GM18870 (cell line): ENCODE measurements at regions not wholly inside any gene's neighbourhood (a gene's known extent, or its start where the extent isn't known, plus 50 kb on each side); places are given as distances from the start of the nearest gene placed in this dataset.

Experiments
- ATAC-seq: cut with Tn5 transposase; IDR thresholded peaks from one replicate; pipeline ENCODE4 v1.9.1; 2021; ENCODE audit warnings: moderate library complexity; ENCODE audit not compliant: unreplicated experiment

DNA sequence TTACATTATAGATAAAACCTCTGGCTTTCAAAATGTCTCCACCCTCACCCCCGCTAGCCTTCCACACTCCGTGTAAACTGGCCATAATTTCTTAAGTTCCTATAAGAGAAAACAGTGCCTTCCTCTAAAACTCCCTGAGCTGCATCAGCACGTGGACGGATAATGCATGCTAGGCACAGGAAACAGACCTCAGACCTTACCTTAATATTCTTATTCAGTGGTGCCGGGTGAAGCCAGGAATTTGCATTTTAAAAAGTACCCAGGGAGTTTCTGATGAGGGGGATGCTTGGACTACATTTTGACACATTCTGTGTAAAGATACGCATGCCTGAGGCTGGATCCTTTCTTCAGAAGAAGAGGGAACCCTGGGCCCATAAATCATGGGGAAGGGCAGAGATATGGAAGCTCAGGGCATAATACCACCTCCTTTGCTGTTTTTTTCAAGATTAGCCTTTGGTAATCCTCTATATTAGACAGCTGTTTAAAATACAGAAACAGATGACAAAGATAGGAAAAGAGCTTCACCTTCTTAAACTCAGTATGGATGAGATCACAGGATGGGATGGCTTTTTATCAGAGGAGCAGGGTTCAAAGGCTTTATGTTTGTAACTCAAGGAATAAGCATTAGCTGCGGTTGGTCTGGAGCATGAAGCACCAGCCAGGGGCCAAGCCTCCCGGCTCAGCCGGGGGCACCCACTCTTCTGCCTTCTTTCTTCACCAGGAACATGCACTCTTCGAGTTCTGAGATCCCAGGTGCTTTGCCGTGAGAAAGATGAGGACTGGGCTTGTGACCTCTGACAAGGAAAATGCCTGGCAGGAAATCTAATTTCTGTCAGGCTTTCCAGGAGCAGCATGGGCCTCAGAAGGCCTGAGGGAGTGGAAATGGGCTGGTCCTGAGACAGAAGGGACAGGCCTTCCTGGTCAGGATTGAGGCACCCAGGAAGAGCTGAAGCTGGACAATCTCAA, 218.1 kb upstream of the SOX4 start:
- peak; percentile 77 for ATAC-seq

DNA sequence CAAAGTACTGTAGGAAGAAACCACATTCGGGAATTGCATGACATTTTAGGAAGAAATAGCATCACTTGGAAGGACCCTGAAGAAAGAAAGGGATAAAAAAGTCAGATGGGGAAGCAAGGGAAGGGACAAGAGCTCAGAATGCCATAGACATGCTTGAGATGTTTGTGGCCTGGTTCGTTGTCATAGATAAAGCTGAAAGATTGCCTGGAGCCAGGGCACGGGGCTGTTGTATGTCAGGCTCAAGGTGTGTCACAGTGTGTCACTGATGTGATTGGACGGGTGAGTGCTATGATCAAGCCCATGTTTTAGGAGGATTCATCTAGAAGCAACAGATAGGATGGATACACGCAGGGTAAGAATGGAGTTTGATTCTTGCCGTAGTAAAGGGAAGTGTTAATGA, 216.2 kb upstream of the SOX4 start:
- ATAC-seq, result no peak

DNA sequence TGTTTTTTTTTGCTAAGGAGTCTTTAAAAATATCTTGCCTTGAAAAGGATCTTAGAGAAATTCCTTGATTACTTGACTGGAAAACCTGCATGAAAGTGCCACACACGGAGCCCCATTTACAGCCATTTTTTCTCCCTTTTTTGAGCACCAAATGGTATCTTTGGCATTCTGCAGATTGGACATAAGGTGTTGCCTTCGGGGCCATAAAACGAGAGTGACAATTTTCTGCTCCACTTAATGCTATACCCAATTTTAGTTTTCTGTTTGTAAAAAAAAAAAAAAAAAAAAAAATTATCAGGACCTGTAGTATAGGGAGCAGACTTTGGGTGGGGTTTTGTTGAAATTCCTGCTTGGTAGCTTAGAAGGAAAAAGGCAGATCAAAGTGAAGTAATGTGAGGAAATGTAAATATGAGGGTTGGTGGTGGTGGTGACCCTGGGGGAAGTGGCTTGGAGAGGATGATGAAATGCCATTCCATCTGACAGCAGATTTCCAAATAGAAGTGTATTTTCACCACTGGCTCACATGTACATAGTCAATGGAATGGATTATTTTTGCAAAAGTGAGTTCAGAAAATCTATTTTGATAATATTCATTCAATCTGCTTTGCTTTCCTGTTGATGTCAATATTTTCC, 212.1 kb upstream of the SOX4 start:
- ATAC-seq, result no peak

- no peak for ATAC-seq
Measured at GRCh38 chr6:21382821-21383449, 210.6 kb upstream of the SOX4 start.

DNA sequence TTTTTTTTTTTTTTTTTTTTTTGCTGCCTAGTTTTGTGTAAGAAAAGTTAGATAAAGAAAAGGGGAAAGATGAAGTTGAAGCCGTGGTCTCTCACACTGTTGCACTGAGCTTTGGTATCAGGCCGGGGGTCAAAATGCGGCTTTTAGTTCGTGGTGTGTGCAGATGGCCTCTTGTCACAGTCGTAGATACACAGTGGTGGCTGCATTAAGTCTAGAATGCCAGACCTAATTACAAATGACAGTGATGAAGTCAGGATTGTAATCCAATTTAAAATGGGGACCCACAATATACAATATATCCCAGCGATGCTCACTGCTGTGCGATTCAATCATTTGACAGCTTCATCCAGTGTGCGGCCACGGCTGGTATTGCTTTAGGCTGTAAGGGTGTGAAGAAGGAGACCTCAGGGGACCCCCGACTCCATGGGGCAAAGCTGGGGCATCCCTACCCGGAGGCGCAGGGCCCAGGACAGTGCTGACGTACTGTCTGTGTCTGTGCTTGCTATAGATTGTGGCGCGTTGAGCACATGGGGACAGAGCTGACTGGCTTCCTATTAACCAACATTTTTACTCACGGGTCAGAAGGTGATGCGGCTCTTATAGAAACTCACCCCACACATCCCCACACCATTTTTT, 210.0 kb upstream of the SOX4 start:
- no peak for ATAC-seq

DNA sequence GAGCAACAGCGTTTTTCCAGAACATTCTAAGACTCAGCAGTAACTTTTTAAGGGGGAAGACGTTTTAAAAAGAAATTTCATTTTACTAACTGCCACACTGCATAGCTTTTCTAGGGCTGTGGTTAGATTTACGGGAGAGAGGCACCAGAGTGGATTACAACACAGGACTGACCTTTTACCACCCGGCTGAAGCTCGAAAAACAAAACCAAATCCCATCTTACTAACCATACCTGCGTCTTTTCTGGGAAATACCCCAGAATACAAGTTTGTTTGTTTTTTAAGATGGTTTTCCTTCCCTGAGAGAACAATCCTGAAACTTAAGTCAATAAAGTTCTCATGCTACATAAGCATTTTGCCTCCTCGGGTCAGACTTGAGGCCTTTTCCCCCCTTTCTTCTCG, 209.3 kb upstream of the SOX4 start:
- no peak for ATAC-seq

DNA sequence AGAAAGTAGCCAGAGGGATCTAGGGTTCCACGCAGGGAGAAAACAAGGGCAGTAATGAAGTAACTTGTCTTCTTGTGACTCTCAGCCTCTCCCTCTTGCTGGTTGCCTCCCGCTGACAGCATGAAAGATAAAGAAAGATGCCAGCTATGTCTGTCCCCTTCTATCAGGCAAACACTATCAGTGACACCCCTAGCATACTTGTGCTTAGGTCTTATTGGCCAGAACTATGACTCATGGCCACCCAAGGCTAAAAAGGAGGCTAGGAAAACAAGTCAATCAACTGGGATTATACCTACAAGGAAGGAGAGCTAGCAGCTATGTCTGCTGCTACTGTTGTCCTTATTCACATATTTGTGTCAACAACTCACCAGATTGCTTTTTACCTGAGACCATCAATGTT, 206.8 kb upstream of the SOX4 start:
- ATAC-seq, result no peak

- ATAC-seq, result no peak
Measured at GRCh38 chr6:21390532-21391213, 202.9 kb upstream of the SOX4 start.

DNA sequence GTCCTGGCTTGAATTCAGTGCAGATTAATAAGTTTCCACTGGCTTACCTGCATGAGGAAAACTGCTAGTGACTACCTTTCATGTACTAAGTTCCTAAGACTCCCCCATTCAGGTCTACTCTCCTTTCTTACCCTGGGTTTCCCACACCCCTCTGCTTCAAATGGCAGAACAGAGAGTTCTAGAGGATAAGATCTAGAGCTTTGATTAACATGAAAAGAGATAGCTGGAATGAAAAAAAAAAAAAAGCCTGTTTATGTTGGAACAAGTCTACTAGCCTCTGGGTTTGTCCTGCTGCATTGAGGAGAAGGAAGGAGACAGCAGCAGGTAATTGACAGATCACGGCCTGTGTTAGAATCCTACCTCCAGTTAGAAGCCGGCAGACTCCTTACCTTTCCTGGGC, 201.4 kb upstream of the SOX4 start:
- ATAC-seq, result no peak

DNA sequence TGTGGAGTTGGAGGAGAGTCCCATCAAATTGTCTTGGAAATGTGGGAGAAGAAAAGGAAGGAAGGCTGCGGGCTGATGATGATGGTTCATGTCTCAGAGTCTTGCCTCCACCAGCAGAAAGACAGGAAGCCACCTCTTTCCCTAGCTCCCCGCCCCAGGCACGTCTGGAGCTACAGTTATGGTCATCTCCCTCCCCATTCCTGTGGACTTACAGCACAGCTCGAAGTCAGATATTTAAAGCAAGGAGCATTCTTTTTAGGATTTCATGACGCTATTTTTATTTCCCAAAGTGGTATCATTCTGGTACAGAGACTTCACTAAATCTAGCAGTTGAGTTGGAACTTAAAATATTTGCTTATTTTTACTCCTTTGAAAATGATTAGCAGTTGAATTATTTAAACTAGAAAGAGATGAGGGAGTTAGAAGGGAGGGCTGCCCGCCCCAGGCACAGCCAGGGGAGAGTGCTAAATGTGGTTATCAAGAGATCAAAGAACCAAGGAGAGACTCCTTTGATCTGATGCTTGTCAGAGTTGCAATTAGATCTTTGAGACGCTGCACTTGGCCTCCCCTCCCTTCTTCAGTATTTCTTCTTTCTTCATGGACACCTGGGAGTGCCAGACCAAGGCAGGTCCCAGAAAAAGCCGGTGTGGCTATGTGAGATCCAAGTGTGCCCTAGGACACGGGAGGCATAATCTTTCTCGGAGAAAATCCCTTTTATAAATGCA, 199.9 kb upstream of the SOX4 start:
- no peak for ATAC-seq

- ATAC-seq, result no peak
Measured at GRCh38 chr6:21395121-21395520, 198.4 kb upstream of the SOX4 start.

DNA sequence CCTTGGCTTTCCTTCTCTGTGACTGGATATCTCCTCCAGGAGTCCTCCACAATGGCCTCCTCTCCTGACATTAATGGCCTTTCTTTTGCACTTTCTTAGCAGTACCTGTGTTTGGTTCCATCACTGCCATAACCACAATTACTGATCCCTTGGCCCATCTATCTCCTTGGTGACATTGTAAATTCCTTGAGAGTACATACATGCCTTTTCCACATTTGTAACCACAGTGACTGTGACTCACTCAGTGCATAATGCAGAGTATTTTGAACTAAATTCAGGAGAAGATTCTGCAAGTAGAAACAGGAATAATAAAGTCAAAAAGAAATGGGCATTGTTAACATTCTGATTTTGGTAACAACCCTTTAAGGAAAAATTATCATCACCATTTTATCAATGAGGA, 197.2 kb upstream of the SOX4 start:
- ATAC-seq, result no peak

DNA sequence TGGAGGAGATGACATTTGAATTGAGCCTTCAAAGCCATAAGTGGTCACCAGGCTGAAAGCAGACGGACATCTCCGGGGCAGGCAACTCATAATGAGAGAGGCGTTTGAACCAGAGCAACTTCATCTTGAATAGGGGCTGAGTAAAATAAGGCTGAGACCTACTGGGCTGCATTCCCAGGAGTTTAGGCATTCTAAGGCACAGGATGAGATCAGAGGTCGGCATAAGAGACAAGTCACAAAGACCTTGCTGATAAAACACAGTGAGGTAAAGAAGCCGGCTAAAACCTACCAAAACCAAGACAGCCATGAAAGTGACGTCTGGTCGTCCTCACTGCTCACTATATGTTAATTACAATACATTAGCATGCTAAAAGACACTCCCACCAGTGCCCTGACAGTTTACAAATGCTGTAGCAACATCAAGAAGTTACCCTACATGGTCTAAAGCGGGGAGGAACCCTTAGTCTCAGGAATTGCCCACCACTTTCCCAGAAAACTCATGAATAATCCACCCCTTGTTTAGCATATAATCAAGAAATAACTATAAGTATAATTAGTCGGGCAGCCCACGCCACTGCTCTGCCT, 194.7 kb upstream of the SOX4 start:
- no peak for ATAC-seq

DNA sequence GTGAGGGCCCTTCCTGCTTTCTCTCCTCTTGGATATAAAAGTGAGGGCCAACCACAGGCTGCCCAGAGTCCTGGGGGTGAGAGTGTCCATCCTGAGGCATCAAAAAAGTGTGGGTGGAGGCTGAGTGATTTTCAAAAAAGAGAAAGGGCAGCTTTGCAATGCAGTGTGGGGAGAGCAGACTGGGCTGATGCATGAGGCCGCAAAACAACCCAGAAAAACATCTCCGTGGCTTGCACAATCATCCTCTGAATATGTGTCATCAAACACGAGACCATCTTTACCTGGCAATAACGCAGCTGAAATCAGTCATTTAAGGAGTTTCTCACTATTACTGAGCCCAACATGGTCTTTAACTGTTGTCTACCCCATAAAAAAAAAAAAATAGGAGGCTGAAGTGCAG, 191.2 kb upstream of the SOX4 start:
- ATAC-seq, result peak; percentile 86

DNA sequence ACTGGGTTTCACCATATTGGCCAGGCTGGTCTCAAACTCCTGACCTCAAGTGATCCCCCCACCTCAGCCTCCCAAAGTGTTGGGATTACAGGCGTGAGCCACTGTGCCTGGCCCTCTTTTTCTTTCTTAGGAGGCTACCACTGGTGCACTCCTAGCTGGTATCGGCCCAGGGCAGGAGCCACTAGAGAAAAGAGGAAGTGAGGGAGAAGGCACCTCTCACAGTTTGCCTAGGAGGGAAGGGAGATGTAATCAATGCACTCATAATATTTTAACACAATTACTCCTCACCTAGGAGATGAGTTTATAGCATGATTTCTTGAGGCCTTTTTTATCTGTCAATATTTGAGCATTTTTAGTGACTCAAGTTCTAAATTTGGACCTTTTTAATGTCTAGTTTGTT, 189.0 kb upstream of the SOX4 start:
- no peak for ATAC-seq

GRCh38 chr6:21406316-21406715, 187.2 kb upstream of the SOX4 start:
- ATAC-seq, result no peak

DNA sequence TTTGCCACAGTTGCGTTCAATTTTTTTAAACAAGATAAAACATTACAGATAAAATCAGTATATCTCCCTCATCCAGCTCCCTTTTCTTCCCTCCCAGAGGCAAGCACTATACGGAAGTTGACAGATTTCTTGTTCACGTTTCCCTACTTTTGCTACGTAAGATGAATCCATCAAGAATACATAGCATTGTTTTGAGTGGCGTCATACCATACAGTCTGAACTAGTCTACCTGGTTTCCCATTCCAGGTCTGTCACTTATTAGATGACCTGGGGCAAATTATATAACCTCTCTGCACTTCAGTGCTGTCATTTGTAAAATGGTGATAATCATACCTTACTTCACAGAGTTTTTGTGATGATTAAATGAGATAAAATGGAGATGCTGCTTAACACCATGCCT, 184.3 kb upstream of the SOX4 start:
- ATAC-seq, result no peak

GRCh38 chr6:21413428-21413827, 180.1 kb upstream of the SOX4 start:
- no peak for ATAC-seq

DNA sequence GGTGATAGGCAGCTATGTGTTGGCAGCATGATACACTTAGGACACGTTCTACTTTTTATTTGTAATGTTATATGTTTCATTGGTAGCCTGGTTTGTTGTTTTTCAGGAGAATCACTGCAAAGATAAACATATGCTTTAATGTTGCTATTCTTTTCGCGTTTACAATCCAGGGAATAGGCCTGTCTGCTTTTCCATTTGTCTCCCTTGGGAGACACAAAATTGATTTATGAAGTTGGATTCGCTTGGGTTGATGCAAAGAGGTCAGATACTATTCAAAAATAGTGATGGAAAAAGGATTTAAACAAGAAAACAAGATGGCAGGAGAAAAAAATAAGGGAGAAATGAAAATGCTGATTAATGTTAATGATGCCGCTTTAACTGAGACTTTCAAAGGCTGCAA, 179.5 kb upstream of the SOX4 start:
- ATAC-seq, result no peak
